Middle frontal gyrus (tissue), 1 donor: ENCODE measurements at regions not wholly inside any gene's neighbourhood (a gene's known extent, or its start where the extent isn't known, plus 50 kb on each side); places are given as distances from the start of the nearest gene placed in this dataset.
"Not testable (repeated sequence)": the region's sequence is repeated elsewhere in the genome, so short reads cannot be mapped to it uniquely, and the experiment has no call there.

Experiments
- DNase-seq: peaks from one replicate; pipeline ENCODE4 v3.0.0-alpha.2; 2015; ENCODE audit warnings: low spot score; ENCODE audit errors: extremely low spot score

GRCh38 chr5:158268286-158268685, 409.3 kb upstream of the CLINT1 start:
- DNase-seq, result no peak

- no peak for DNase-seq
These were observed 408.3 kb upstream of the CLINT1 start for GRCh38 chr5:158267228-158267627.

GRCh38 chr5:158265931-158266700, 407.2 kb upstream of the CLINT1 start:
- no peak for DNase-seq

- DNase-seq, result no peak
These were observed 406.4 kb upstream of the CLINT1 start for GRCh38 chr5:158265346-158265745.

- no peak for DNase-seq
These were observed 405.3 kb upstream of the CLINT1 start for GRCh38 chr5:158264264-158264663.

GRCh38 chr5:158261674-158262367, 402.9 kb upstream of the CLINT1 start:
- no peak for DNase-seq

- no peak for DNase-seq
These were observed 397.2 kb upstream of the CLINT1 start for GRCh38 chr5:158256096-158256495.

GRCh38 chr5:158255609-158256008, 396.7 kb upstream of the CLINT1 start:
- no peak for DNase-seq

GRCh38 chr5:158246661-158247060, 387.7 kb upstream of the CLINT1 start:
- DNase-seq, result no peak

- no peak for DNase-seq
These were observed 386.6 kb upstream of the CLINT1 start for GRCh38 chr5:158245513-158245912.

GRCh38 chr5:158244882-158245281, 385.9 kb upstream of the CLINT1 start:
- no peak for DNase-seq

- DNase-seq, result no peak
These were observed 377.8 kb upstream of the CLINT1 start for GRCh38 chr5:158236511-158237335.

GRCh38 chr5:158235159-158235547, 376.2 kb upstream of the CLINT1 start:
- DNase-seq, result no peak

- no peak for DNase-seq
These were observed 375.6 kb upstream of the CLINT1 start for GRCh38 chr5:158234323-158235158.

- DNase-seq, result no peak
These were observed 374.9 kb upstream of the CLINT1 start for GRCh38 chr5:158233735-158234322.

- not testable (repeated sequence) for DNase-seq
These were observed 368.4 kb upstream of the CLINT1 start for GRCh38 chr5:158227314-158227713.

- no peak for DNase-seq
These were observed 367.6 kb upstream of the CLINT1 start for GRCh38 chr5:158226496-158226895.

GRCh38 chr5:158224253-158224652, 365.3 kb upstream of the CLINT1 start:
- no peak for DNase-seq

- no peak for DNase-seq
These were observed 364.2 kb upstream of the CLINT1 start for GRCh38 chr5:158223054-158223600.

GRCh38 chr5:158212917-158213316, 354.0 kb upstream of the CLINT1 start:
- no peak for DNase-seq
